ENCODE measurements at regions not wholly inside any gene's neighbourhood (a gene's known extent, or its start where the extent isn't known, plus 50 kb on each side); places are given as distances from the start of the nearest gene placed in this dataset.
A peak's percentile ranks its signal among the peaks of the same experiment; 100 is the strongest.
"Not testable (repeated sequence)": the region's sequence is repeated elsewhere in the genome, so short reads cannot be mapped to it uniquely, and the experiment has no call there.

DNA sequence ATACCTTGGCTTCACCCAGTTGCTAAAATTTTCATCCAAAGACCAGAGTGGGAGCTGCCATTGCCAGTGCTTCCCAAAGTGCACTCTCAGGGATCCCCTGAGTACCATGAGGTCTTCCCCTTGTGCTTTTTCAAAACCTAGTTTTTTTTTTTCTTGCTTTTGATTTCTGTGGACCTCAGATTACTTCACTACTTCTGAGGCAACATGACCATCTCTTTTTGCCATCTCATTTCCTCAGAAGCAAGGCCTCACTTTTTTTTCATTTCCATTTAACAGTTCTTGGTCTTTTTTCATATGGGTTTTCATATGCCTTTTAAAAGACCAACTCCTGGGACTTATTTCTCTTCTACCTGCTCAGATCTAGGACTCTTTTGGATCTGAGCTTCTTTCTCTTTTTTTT is 64.1 kb upstream of the MMS22L start:
- FAIRE-seq: no peak

DNA sequence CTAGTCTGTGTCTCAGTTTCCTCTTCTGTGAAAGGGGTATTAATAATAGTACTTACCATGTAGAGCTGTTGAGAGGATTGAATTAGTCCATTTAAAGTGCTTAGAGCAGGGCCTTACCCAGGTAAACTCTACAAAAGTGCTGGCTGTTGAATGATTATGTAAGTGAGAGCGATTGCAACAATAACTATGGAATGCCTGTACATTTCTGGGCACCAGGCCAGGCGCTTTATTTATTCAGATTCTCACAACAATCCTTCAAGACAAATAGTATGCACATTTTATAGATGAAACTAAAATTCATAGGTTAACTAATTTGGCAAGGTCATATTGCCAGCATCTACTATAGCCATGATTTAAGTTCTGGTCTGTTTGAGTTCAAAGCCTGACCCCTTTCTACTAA is 78.3 kb upstream of the MMS22L start:
- no peak for FAIRE-seq

DNA sequence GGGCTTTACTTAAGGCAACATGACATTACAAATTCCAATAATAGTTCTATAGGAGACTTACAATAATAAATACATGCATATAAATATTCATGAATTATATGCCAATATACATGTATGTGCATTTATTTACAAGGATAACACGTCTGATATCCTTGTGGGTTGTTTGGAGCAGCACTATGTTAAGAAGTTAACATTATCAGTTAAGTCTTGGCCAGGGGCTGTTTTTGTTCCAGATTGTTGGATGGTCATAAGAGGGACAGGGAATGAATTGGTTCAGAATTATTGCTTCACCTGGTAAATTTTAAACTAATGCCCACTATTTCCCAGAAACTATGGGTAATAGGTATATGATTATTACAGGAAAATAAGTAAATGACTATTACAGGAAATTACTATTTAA is 81.3 kb upstream of the MMS22L start:
- no peak for FAIRE-seq

DNA sequence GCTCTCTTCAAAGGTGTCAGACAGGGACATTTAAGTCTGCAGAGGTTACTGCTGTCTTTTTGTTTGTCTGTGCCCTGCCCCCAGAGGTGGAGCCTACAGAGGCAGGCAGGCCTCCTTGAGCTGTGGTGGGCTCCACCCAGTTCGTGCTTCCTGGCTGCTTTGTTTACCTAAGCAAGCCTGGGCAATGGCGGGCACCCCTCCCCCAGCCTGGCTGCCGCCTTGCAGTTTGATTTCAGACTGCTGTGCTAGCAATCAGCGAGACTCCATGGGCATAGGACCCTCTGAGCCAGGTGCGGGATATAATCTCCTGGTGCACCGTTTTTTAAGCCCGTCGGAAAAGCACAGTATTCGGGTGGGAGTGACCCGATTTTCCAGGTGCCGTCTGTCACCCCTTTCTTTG is 99.1 kb upstream of the MMS22L start:
- FAIRE-seq: not testable (repeated sequence)

DNA sequence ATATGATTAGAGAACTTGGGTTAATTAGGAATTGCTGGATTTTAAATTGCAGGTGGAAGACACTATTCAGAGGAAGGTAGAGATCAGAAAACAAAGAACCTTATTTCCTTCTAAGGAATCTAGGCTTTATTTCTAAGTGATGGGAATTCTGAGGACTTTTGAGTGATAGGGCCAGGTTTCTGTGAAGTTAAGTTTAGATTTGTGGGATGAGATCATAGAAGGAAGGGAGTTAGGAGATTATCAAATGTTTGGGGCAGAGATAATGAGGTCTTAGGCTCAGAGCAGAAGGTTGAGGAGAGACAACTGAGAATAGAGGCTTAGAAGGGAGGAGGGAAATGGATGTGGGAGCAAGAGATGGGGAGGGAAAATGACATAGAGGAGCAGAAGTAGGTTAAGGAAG is 109.7 kb upstream of the MMS22L start:
- FAIRE-seq: no peak

DNA sequence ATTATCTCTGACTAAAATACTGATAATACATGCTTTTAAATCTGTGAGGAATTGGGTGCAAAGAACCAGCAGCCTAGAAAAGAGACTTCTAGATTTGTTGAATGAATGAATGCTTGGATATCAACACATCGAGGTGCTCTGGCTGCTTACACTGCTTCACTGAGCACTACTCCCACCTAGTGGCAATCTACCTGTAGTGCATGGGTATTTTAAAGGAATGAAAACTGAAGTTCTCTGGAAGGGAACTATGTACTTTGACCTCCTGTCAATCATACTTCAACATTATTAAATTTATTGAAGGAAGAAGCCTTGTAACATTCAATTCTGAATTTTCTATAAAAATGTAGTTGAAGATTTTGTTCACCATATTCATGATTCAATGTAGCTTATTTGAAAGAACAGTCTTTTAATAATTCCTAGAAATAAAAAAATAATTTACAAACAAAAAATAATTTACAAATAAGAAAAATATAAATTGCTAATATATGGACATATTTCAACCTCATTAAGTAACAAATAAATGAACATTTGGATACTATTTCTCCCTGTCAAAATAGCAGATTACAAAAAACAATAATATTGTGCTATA is 111.2 kb upstream of the MMS22L start:
- peak; percentile 91 for FAIRE-seq

DNA sequence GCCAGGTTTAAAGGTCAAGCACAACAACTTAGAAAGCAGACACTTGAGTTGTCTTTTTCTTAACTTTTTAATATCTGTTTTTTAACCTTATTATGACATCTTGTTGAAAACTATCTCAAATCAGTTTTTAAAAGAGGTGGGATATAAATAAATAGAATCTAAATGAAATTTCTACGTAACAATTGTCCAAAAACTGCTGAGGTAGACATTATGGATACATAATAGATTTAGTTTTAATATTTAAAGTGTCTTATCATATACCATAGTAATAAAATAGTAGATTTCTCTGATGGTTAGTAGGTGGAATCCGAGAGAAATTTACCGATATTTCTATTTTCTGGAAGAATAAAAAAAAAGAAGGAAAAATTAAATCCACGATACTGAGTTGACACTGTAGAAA is 113.9 kb upstream of the MMS22L start:
- FAIRE-seq: no peak

DNA sequence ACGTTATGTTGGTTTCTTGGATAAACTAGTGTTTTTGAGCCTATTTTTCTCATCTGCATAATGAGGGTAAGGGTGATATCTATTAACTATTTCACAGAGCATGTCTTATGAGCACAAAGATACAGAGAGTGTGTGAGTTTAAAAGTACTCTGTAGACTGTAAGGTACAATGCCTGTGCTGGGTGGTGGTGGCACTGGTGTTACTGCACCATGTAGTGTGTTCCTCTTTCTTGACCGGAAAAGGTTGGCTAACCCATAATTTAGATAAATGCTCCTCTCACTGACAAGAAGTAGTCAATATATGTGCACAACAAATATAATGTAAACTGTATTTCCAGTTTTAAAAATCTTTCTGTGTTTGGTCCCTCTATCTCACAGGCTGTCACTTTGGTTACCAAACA is 116.2 kb upstream of the MMS22L start:
- no peak for FAIRE-seq

DNA sequence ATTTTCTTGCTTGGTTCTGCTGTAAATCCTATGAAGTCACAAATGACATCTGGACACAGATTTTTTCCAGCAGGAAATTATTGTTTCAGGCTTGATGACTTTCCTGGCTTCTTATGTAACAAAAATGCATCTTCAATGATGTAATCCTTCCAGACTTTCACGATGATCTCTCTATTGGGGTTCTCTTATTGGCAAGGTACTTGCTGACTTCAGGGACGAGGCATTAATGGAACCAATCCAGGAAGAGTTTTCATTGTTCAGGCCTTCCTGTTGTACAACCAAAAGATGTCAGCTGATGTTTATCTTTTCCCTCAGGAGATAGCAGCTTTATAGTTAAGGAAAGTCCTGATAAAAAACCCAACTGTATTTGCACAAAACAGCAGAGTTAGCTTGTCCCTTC is 118.5 kb upstream of the MMS22L start:
- no peak for FAIRE-seq

DNA sequence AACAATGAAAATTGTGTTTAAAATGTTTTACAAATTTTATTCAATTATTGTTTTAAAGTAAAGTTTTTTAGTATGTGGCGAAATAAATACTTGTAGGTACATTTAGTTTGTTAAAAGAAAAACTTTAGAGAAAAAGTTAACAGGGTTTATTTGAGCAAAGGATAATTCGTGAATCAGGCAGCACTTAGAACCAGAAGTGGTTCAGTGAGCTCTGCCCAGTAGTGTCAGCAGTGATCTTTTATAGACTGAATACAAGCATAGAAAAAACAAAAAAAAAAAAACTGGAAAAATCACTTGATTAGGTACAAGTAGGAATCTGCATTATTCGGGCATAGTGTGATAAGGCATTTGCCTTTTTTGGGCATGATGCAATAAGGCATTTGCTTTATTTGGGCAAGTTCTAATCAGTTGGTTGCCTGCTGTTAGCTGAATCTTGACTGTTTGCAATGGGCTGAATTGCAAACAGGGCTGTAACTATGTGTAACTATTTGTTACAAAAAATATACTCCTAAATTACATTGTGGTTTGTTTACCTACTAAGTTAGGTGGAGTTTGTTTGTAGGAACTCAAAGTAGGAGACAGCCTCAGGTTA is 122.9 kb upstream of the MMS22L start:
- FAIRE-seq: no peak

DNA sequence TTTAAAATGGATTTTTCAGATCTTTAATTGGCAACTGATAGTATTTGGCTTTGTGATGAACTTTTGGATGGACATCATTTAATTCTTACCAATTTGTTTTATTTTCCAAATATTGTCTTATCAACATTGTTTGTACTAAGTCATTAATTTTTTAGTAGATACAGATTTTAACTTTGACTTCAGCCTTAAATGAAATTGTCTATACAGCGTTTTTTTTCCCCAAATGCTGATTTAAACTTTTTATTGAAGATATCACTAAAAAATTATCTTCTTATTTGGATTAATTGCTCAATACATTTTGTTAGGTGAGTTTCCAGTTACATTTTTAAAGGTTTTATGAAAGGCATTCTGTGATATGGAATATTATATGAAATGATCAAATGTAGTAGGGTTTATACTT is 123.6 kb upstream of the MMS22L start:
- FAIRE-seq: no peak

DNA sequence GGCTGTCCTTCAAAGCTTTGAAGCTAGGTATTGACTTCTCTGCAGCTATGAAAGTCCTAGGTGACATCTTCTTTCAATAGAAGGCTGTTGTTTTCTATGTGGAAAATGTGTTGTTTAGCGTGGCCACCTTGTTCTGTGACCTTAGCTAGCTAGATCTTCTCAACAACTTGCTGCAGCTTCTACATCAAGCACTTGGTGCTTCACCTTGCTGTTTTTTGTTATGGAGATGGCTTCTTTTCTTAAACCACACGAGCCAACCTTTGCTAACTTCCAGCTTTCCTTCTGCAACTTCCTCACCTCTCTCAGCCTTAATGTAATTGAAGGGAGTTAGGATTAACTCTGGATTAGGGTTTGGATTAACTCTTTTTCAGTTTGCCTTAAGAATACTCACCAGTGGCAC is 128.6 kb upstream of the MMS22L start:
- no peak for FAIRE-seq

DNA sequence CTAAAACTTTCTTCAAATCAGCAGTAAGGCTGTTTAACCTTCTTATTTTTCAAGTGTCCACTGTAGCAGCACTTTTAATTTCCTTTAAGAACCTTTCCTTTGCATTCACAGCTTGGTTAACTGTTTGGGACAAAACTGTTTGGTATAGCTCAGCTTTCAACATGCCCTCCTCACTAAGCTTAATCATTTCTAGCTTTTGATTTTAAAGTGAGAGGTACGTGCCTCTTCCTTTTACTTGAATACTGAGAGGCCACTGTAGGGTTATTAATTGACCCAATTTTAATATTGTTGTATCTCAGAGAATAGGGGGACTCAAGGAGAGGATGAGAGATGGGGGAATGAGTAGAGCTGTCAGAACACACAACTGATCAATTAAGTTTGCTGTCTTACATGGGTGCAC is 129.5 kb upstream of the MMS22L start:
- FAIRE-seq: no peak

DNA sequence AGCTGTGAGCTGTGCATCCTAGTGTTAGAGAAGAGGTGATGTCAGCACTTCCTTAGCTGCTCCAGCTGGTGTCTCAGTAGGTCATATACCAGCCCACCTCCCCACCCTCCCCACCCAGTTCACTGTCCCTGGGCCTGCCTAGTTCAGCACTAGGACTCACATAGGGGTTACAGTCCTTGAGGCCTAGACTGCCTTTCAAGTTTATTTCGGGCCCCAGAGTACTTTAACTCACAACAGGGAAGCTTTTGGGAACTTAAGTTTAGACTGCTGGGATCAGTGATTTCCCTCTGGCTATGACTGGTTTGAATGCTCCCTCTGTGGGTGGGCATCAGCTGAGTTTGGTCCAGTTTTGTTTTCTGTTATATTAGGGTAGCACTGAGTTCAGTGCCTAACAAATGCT is 139.2 kb upstream of the MMS22L start:
- FAIRE-seq: no peak

DNA sequence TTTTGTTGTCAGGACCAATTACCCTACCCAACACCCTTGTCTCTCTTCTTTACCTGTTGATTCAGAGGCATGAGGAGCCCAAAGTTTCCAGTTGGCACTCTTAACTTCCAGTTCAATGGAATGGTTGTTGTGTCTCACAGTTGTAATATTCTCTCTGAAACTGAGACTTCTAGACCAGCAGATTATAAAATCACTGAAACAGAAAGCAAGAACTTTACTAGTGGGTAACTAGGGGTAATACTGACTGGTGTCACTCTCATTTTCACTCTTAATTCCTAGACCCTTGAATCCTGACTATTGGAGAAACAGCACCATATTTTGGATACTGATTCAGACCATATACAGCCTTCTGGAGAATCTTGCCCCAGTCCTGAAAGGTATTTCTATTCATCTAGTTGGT is 140.2 kb upstream of the MMS22L start:
- FAIRE-seq: no peak

DNA sequence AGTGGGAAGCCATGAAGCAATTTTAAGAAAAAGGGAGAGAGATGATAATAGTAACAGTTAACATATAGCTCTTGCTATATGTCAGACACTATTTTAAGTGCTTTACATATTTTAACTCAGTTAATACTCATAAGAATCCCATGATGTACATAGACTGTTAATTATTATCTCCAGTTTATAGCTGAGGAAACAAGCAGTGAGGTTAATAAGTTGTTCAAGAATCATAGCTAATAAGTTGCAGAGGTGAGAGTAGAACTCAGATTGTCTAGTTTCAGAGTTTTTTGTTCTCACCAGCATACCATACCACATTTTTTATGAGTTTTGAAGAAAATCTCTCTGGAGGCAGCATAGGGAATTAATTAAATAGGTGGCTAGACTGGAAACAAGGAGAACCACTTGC is 144.6 kb upstream of the MMS22L start:
- FAIRE-seq: no peak

DNA sequence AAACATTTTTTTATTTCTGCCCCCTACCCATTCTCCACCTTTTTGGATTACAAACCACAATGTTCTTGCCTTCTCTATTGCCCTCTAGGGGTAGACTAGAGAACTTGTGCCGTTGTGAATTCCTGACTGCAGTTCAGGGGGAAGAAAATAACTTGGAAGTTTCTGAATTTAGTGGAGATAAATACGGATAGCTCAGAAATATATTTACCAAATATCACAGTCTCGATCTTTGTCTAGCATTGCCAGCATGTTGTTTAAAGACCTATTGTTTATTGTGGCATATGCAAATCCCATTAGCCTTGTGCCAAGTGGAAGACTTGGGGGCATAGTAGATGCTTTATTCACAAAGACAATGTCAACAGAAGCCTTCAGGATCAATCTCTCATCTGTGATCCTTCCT is 154.1 kb upstream of the MMS22L start:
- FAIRE-seq: peak; percentile 87

DNA sequence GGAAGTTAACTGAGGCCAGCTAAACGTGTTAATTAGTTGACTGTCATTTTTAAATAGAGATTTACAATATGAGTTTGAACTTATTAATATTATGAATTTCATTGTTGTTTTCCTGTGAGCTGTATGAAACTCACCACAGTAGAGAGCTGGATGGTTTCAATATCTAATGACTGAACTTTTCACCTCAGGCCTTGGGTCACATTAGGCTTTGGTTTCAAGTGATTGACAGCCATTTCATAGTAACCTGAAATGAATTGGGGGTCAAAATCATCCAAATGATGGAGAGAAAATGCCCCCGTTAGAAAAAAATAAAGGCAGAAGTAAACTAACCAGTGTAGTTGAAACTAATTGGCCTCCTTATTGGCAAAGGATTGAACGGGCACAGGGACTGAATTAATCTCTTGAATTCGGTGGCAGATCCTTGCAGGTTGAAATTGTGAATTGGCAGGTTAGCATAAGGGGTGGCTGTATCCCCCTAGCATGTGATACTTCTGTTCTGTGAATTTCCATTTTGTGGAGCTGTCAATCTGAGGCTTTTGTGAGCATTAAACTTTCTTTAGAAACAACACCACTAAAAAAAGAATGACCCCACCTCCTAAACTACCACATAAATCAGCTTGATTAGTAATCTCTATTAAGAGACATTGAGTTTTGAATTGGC is 155.1 kb upstream of the MMS22L start:
- FAIRE-seq: no peak

DNA sequence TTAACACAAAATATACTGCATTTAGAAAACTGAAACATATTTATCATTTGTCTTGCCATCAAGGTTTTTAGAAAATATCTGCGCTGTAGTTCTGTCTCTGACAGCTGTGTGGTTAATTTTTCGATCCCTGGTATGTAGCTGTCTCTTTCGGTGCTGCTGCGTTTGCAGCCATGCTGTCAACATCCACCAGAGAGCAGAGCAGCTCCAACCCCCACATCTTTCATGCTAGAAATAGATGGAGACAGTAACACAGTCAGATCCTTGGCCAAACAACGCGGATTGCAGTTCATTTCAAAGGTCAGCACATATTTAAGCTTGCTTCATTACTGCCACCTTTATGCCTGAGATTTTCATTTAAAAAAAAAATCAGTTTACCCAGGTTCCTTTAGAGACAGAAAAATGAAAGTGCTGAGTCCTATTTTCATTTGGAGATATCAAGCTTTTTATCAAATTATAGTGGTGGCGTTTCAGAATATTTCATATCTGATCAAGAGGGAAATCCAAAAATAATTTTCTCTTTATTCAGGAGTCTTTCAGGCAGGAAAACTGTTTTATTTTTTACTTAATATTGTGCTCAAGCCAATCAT is 157.7 kb upstream of the MMS22L start:
- no peak for FAIRE-seq

DNA sequence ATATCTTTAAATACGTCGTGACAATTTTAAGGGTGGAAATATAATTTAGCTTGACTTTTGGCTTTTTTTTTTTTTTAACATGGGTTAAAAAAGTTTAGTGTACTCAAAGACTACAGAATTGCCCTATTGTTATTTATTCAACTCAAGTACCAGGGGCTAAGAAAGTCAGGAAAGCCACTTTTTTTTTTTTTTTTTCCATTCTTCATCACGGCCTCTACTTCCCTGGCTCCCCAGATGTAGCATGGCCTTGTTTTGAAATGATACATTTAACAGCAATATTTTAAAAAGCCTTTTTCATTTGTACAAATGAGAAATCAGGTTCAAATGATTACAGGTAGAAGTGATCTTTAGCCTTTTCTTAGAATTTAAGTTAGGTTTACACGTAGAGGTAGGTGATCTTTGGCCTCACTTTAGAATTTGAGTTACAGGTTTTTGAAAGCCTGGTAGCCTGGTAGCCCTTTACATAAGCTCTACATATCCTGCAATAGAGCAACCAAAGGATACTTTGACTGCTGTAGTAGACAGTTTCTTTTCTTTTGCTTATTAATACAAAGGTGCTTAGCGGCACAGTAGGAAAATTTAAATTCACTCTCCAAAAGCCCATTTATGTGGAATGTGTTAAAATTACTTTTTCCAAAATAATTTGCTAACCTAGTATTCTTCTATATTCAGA is 160.5 kb upstream of the MMS22L start:
- FAIRE-seq: no peak

DNA sequence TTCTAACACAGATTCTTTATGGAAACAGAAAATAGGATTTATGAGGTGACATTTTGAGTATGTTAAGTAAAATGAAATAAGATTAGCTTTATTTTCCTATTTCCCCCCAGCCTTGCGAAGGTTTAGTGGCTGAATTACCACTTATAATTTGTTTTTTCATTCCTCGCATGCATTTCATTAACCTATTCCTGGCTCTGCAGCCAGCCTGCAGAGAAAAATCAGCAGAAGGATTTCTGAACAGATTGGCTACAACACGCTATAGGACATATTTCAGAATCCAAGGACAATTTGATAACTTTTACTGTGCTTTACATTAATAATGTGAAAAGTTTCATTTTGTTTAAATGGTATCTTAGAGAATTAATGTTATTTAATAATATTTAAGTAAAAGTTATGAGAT is 162.4 kb upstream of the MMS22L start:
- FAIRE-seq: no peak

DNA sequence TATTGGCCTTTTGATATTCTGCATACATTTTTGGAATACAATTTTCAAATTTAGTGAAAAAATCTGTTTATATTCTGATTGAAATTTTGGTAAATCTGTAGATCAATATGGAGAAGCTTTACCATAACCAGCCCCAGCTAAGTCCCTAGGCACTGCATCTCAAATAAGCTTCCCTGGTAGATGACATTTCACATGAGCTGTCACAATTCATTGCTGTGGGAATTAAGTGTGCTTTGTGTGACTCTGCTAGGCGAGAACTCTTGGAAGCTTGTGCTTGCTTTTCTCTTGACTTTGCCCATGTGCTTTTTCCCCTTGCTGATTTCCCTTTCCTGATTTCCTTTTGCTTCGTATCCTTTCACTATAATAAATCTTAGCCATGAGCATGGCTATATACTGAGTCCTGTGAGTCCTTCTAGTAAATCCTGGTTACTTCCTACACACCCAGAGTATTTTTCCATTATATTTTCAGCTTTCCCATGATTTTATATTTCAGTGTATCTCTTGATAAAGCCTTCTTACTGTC is 166.5 kb upstream of the MMS22L start:
- no peak for FAIRE-seq

DNA sequence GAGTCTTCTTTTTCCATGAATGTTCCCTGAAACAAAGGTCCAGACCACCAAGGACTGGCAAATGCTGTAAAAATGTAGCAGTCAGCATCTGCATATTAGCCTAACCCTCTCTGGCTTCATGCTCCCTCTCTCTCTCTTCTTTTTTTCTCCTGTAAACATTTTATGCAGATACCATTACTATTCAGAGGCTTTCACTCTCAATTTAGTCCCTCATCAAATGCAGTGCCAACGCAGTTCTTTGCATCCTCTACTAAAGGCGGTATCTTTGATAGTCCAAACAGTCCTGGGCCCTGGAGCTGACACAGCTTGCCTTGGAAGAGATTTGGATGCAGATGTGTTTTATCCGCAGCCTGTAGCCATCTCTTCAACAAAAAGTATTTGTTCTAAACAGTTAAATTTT is 167.1 kb upstream of the MMS22L start:
- FAIRE-seq: no peak

DNA sequence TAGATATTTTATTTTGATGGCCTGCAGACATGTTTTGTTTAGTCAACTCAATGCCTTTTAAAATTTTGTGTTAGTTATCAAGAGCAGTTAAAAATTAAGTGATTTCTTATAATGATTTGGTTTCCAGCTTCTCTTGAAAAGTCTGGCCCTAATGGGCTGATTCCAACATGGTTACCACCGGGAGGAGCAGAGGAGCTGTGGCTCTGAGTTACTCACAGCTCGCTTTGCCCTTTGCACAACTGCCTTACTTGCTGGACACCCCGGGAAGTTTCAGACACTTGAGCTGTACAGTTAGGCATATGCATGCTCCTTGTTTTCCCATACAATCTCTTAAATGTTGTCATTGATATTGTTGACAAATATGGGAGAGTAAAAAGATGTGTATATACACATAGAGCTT is 173.1 kb upstream of the MMS22L start:
- FAIRE-seq: no peak
